Thyroid gland (tissue), 4 donors: ENCODE measurements at regions not wholly inside any gene's neighbourhood (a gene's known extent, or its start where the extent isn't known, plus 50 kb on each side); places are given as distances from the start of the nearest gene placed in this dataset.

Experiments
- DNase-seq, 2 donors: peaks; one replicate each; pipeline ENCODE4 v3.0.0-alpha.2; 2019
- H3K27ac ChIP-seq, 3 donors: fragments of 200-600 bp; sonication (generic); 1 replicate in 2 of 3; 2 replicates in 1 of 3; pipeline ENCODE4 v1.5.1; 2016 to 2019; ENCODE audit warnings: mild to moderate bottlenecking in 1 of 3, moderate library complexity in 1 of 3
- H3K27me3 ChIP-seq: fragments of 200-600 bp; sonication (generic); one replicate; pipeline ENCODE4 v1.5.1; 2019
- H3K36me3 ChIP-seq, 2 donors: fragments of 200-600 bp; sonication (generic); one replicate each; pipeline ENCODE4 v1.5.1; 2016 to 2019
- H3K4me1 ChIP-seq, 2 donors: fragments of 200-600 bp; sonication (generic); one replicate each; pipeline ENCODE4 v1.5.1; 2017 to 2019
- H3K4me3 ChIP-seq, 3 donors: fragments of 200-600 bp; sonication (generic); replicated peaks in 1 of 3; 1 replicate in 2 of 3; 2 replicates in 1 of 3; pipeline ENCODE4 v1.5.1; 2016; ENCODE audit warnings: mild to moderate bottlenecking in 1 of 3
- H3K9me3 ChIP-seq: fragments of 200-600 bp; sonication (generic); one replicate; pipeline ENCODE4 v1.5.1; 2017
- CTCF ChIP-seq, 6 experiments: fragments of 200-600 bp in 3 of 6; fragments of 450-650 bp in 3 of 6; sonication (generic) in 3 of 6; IDR thresholded peaks; one replicate each; pipeline ENCODE4 v1.5.1; 2016 to 2019; ENCODE audit warnings: antibody characterized with exemption in 6 of 6, mild to moderate bottlenecking in 2 of 6, inconsistent platforms in 1 of 6, moderate library complexity in 1 of 6
- POLR2A ChIP-seq, 2 donors: fragments of 450-650 bp; IDR thresholded peaks; one replicate each; pipeline ENCODE4 v1.6.1; 2017; ENCODE audit warnings: antibody characterized with exemption in 2 of 2, mild to moderate bottlenecking in 2 of 2, moderate library complexity in 1 of 2
- WGBS, 2 donors: methylation state at CpG; one replicate each; pipeline ENCODE4 v1.1.5; 2017; 5-methylcytosine and 5-hydroxymethylcytosine counted together
- intact Hi-C: fragments of 100-400 bp; cut with DNase I; formaldehyde crosslinking; loops from one replicate; pipeline ENCODE4 v1.15.1; 2023

- no peak for TF ChIP-seq POLR2A (IDR thresholded peaks at IDR 0.05)
- no peak for TF ChIP-seq CTCF (IDR thresholded peaks at IDR 0.05)
- no peak for DNase-seq
- no peaks in the 10 kb centered on the region for H3K4me1 ChIP-seq
- no peaks in the 10 kb centered on the region for H3K9me3 ChIP-seq
- no peak overlapping the region for H3K27ac ChIP-seq
- no peaks in the 10 kb centered on the region for H3K36me3 ChIP-seq
- intact Hi-C loops, result no loop called here
- no peak overlapping the region for H3K4me3 ChIP-seq
- WGBS, 2 donors, result 82 to 93% methylated on average over 1 of the region's 1 CpG
- no peaks in the 10 kb centered on the region for H3K27me3 ChIP-seq
Measured at GRCh38 chr11:82270870-82271269, 462.8 kb downstream of the FAM181B start.

GRCh38 chr11:82268627-82269026 is 465.0 kb downstream of the FAM181B start:
- no peak for TF ChIP-seq CTCF (IDR thresholded peaks at IDR 0.05)
- TF ChIP-seq POLR2A (IDR thresholded peaks at IDR 0.05), result no peak
- DNase-seq, result no peak
- intact Hi-C loops, result no loop called here
- 67 to 71% methylated on average over 6 of the region's 6 CpGs for WGBS, 2 donors
- H3K27ac ChIP-seq, result no peak overlapping the region
- H3K4me3 ChIP-seq, result no peak overlapping the region
- H3K27me3 ChIP-seq, result no peaks in the 10 kb centered on the region
- no peaks in the 10 kb centered on the region for H3K9me3 ChIP-seq
- H3K36me3 ChIP-seq, result no peaks in the 10 kb centered on the region
- no peaks in the 10 kb centered on the region for H3K4me1 ChIP-seq

- Histone ChIP-seq H3K27me3 (no peaks in the 10 kb centered on the region), H3K4me3 (no peak overlapping the region), H3K9me3 (no peaks in the 10 kb centered on the region), H3K36me3 (no peaks in the 10 kb centered on the region), H3K4me1 (no peaks in the 10 kb centered on the region), H3K27ac (no peak overlapping the region)
- 82 to 91% methylated on average over 3 of the region's 3 CpGs for WGBS, 2 donors
- TF ChIP-seq CTCF (IDR thresholded peaks at IDR 0.05), result no peak
- TF ChIP-seq POLR2A (IDR thresholded peaks at IDR 0.05), result no peak
- DNase-seq, result no peak
- intact Hi-C loops, result no loop called here
Measured at GRCh38 chr11:82267186-82267585, 466.5 kb downstream of the FAM181B start.

GRCh38 chr11:82261367-82261766 is 472.3 kb downstream of the FAM181B start:
- no peak for DNase-seq
- TF ChIP-seq POLR2A (IDR thresholded peaks at IDR 0.05) (no peak), CTCF (IDR thresholded peaks at IDR 0.05) (no peak)
- Histone ChIP-seq H3K4me1 (no peaks in the 10 kb centered on the region), H3K36me3 (no peaks in the 10 kb centered on the region), H3K4me3 (no peak overlapping the region), H3K27ac (no peak overlapping the region), H3K9me3 (no peaks in the 10 kb centered on the region), H3K27me3 (no peaks in the 10 kb centered on the region)
- 91 to 96% methylated on average over 1 of the region's 1 CpG for WGBS, 2 donors
- intact Hi-C loops, result no loop called here

- no peaks in the 10 kb centered on the region for H3K27me3 ChIP-seq
- intact Hi-C loops, result no loop called here
- no peak overlapping the region for H3K4me3 ChIP-seq
- H3K4me1 ChIP-seq, result no peaks in the 10 kb centered on the region
- TF ChIP-seq CTCF (IDR thresholded peaks at IDR 0.05), result no peak
- no peak for TF ChIP-seq POLR2A (IDR thresholded peaks at IDR 0.05)
- H3K27ac ChIP-seq, result no peak overlapping the region
- DNase-seq, result no peak
- 60 to 75% methylated on average over 2 of the region's 2 CpGs for WGBS, 2 donors
- H3K9me3 ChIP-seq, result no peaks in the 10 kb centered on the region
- H3K36me3 ChIP-seq, result no peaks in the 10 kb centered on the region
Measured at GRCh38 chr11:82250047-82250446, 483.6 kb downstream of the FAM181B start.
